Liver (tissue), 8 donors: ENCODE measurements at regions not wholly inside any gene's neighbourhood (a gene's known extent, or its start where the extent isn't known, plus 50 kb on each side); places are given as distances from the start of the nearest gene placed in this dataset.

Source experiments
- DNase-seq: peaks from one replicate; pipeline ENCODE4 v3.0.0-alpha.2; 2017; ENCODE audit warnings: low spot score
- H3K27ac ChIP-seq, 2 donors: one replicate each; pipeline ENCODE4 v1.7.0; 2013; ENCODE audit warnings: inconsistent platforms in 2 of 2, low read length in 2 of 2, control low read depth in 1 of 2, low read depth in 1 of 2, mild to moderate bottlenecking in 1 of 2
- H3K27me3 ChIP-seq, 4 donors: one replicate each; pipeline versions ENCODE4 v1.6.1 to v1.7.0; 2013; ENCODE audit warnings: low read length in 3 of 4, inconsistent platforms in 1 of 4, mild to moderate bottlenecking in 1 of 4, moderate library complexity in 1 of 4; ENCODE audit not compliant: control insufficient read depth in 4 of 4, insufficient read depth in 4 of 4
- H3K36me3 ChIP-seq, 4 donors: one replicate each; pipeline versions ENCODE4 v1.6.1 to v1.7.0; 2013; ENCODE audit warnings: low read length in 3 of 4, mild to moderate bottlenecking in 3 of 4, low read depth in 1 of 4, moderate library complexity in 1 of 4; ENCODE audit not compliant: control insufficient read depth in 4 of 4, insufficient read depth in 3 of 4
- H3K4me1 ChIP-seq, 4 donors: one replicate each; pipeline versions ENCODE4 v1.6.1 to v1.7.0; 2013; ENCODE audit warnings: low read length in 3 of 4, mild to moderate bottlenecking in 3 of 4, moderate library complexity in 1 of 4; ENCODE audit not compliant: control insufficient read depth in 4 of 4, insufficient read depth in 4 of 4
- H3K4me3 ChIP-seq, 3 donors: one replicate each; pipeline versions ENCODE4 v1.6.1 to v1.7.0; 2013; ENCODE audit warnings: low read length in 3 of 3, control low read depth in 1 of 3, low read depth in 1 of 3, mild to moderate bottlenecking in 1 of 3
- H3K9ac ChIP-seq, 2 donors: one replicate each; pipeline ENCODE4 v1.7.0; 2013; ENCODE audit warnings: low read length in 2 of 2, mild to moderate bottlenecking in 2 of 2, moderate library complexity in 2 of 2, control low read depth in 1 of 2, low read depth in 1 of 2
- H3K9me3 ChIP-seq, 4 donors: one replicate each; pipeline versions ENCODE4 v1.6.1 to v1.7.0; 2013; ENCODE audit warnings: low read length in 3 of 4; ENCODE audit not compliant: control insufficient read depth in 4 of 4
- CTCF ChIP-seq: fragments of 150-350 bp; IDR thresholded peaks from 2 replicates; pipeline ENCODE4 v1.5.1; 2017; ENCODE audit warnings: improper control_type of control experiment, low read depth, low read length; ENCODE audit not compliant: missing input control
- EGR1 ChIP-seq, 2 donors: IDR thresholded peaks; 2 replicates each; pipeline ENCODE4 v1.6.1; 2016 to 2018; ENCODE audit warnings: antibody characterized with exemption in 2 of 2, low read depth in 2 of 2
- FOXA1 ChIP-seq: IDR thresholded peaks from 2 replicates; pipeline ENCODE4 v1.6.1; 2016; ENCODE audit warnings: antibody characterized with exemption
- FOXA2 ChIP-seq: IDR thresholded peaks from 2 replicates; pipeline ENCODE4 v1.6.1; 2016; ENCODE audit warnings: antibody characterized with exemption
- GABPA ChIP-seq, 2 donors: IDR thresholded peaks in 1 of 2; conservative IDR thresholded peaks in 1 of 2; 2 replicates each; pipeline ENCODE4 v1.6.1; 2016; ENCODE audit warnings: antibody characterized with exemption in 2 of 2, mild to moderate bottlenecking in 1 of 2, moderate library complexity in 1 of 2
- HNF4A ChIP-seq, 2 donors: conservative IDR thresholded peaks; 2 replicates each; pipeline ENCODE4 v1.6.1; 2016; ENCODE audit warnings: antibody characterized with exemption in 2 of 2, mild to moderate bottlenecking in 2 of 2
- HNF4G ChIP-seq: IDR thresholded peaks from 2 replicates; pipeline ENCODE4 v1.6.1; 2016; ENCODE audit warnings: antibody characterized with exemption
- JUND ChIP-seq, 2 donors: IDR thresholded peaks; 2 replicates each; pipeline ENCODE4 v1.6.1; 2016; ENCODE audit warnings: antibody characterized with exemption in 2 of 2
- NR2F2 ChIP-seq: IDR thresholded peaks from 2 replicates; pipeline ENCODE4 v1.6.1; 2016; ENCODE audit warnings: antibody characterized with exemption
- RAD21 ChIP-seq, 2 donors: IDR thresholded peaks; 2 replicates each; pipeline ENCODE4 v1.6.1; 2016; ENCODE audit warnings: antibody characterized with exemption in 2 of 2, mild to moderate bottlenecking in 2 of 2
- REST ChIP-seq: IDR thresholded peaks from 2 replicates; pipeline ENCODE4 v1.6.1; 2016; ENCODE audit warnings: antibody characterized with exemption, mild to moderate bottlenecking
- RXRA ChIP-seq, 2 donors: IDR thresholded peaks; 2 replicates each; pipeline ENCODE4 v1.6.1; 2017 to 2018; ENCODE audit warnings: antibody characterized with exemption in 2 of 2, mild to moderate bottlenecking in 1 of 2
- SP1 ChIP-seq: IDR thresholded peaks from 2 replicates; pipeline ENCODE4 v1.6.1; 2018; ENCODE audit warnings: antibody characterized with exemption, mild to moderate bottlenecking
- TAF1 ChIP-seq: conservative IDR thresholded peaks from 2 replicates; pipeline ENCODE4 v1.6.1; 2016; ENCODE audit warnings: antibody characterized with exemption, mild to moderate bottlenecking
- YY1 ChIP-seq: IDR thresholded peaks from 2 replicates; pipeline ENCODE4 v1.6.1; 2016; ENCODE audit warnings: antibody characterized with exemption, mild to moderate bottlenecking
- ZBTB33 ChIP-seq: IDR thresholded peaks from 2 replicates; pipeline ENCODE4 v1.6.1; 2016; ENCODE audit warnings: antibody characterized with exemption
- WGBS: extraction: QIAGEN DNeasy Blood & Tissue Kit; methylation state at CpG from one replicate; pipeline ENCODE4 v1.1.7; 2013; 5-methylcytosine and 5-hydroxymethylcytosine counted together
- TF ChIP-seq, protein P1 (sequence below): IDR thresholded peaks from 2 replicates; pipeline ENCODE4 v1.6.1; 2016; ENCODE audit warnings: antibody characterized with exemption
- TF ChIP-seq, protein P2 (sequence below): IDR thresholded peaks from 2 replicates; pipeline ENCODE4 v1.6.1; 2016; ENCODE audit warnings: antibody characterized with exemption
- donor health status: healthy.
- donor health status: healthy.
- donor health status: healthy.
- donor health status: healthy.
- donor health status: healthy.

GRCh38 chr18:77700051-77700450 is 450.4 kb downstream of the GALR1 start:
- Histone ChIP-seq H3K27ac (no peak overlapping the region), H3K4me1 (no peaks in the 10 kb centered on the region), H3K9me3 (no peaks in the 10 kb centered on the region), H3K27me3 (no peaks in the 10 kb centered on the region), H3K9ac (no peak overlapping the region), H3K36me3 (no peaks in the 10 kb centered on the region), H3K4me3 (no peak overlapping the region)
- DNase-seq = no peak
- TF ChIP-seq EGR1 (IDR thresholded peaks at IDR 0.05; ENCODE audit: low read depth in 2 of 2) (no peak), RAD21 (IDR thresholded peaks at IDR 0.05) (no peak), RXRA (IDR thresholded peaks at IDR 0.05) (no peak), TAF1 (no peak), FOXA1 (no peak)
- WGBS = 72% methylated on average over 6 of the region's 6 CpGs

- WGBS = 82% methylated on average over 1 of the region's 1 CpG
- Histone ChIP-seq H3K4me1 (no peaks in the 10 kb centered on the region), H3K9ac (no peak overlapping the region), H3K4me3 (no peak overlapping the region), H3K36me3 (no peaks in the 10 kb centered on the region), H3K9me3 (no peaks in the 10 kb centered on the region), H3K27me3 (peaks cover 0 to 2% (median 0%) of the 10 kb centered on the region in 4 donors), H3K27ac (no peak overlapping the region)
- TF ChIP-seq, protein P1, sequence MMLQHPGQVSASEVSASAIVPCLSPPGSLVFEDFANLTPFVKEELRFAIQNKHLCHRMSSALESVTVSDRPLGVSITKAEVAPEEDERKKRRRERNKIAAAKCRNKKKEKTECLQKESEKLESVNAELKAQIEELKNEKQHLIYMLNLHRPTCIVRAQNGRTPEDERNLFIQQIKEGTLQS = no peak
- TF ChIP-seq NR2F2 (no peak), REST (no peak), RAD21 (IDR thresholded peaks at IDR 0.05) (no peak), EGR1 (IDR thresholded peaks at IDR 0.05; ENCODE audit: low read depth in 2 of 2) (no peak), RXRA (IDR thresholded peaks at IDR 0.05) (no peak), FOXA2 (no peak), CTCF (no peak), JUND (IDR thresholded peaks at IDR 0.05) (no peak), YY1 (no peak), TAF1 (no peak), HNF4G (no peak), GABPA (IDR thresholded peaks at IDR 0.05 in 1 of 2, conservative IDR thresholded peaks at IDR 0.05 in 1 of 2) (no peak), FOXA1 (no peak), HNF4A (conservative IDR thresholded peaks at IDR 0.05) (no peak), ZBTB33 (no peak), SP1 (no peak)
- TF ChIP-seq, protein P2, sequence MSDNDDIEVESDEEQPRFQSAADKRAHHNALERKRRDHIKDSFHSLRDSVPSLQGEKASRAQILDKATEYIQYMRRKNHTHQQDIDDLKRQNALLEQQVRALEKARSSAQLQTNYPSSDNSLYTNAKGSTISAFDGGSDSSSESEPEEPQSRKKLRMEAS = no peak
- no peak for DNase-seq
Observed at GRCh38 chr18:77701977-77702376, 452.3 kb downstream of the GALR1 start.
